Activated T-helper 1 cell treated with anti-CD3 and anti-CD28 coated beads, Interleukin-12 subunit alpha, Interleukin-12 subunit beta, Interleukin-2, Interleukin-4 antibody, amounts not matched to agents 30 ng/mL and 10 ng/mL and 1 ng/mL, durations not matched to agents 14 hours and 24 hours and 36 hours (primary cell): ENCODE measurements at regions not wholly inside any gene's neighbourhood (a gene's known extent, or its start where the extent isn't known, plus 50 kb on each side); places are given as distances from the start of the nearest gene placed in this dataset.
"Not testable (repeated sequence)": the region's sequence is repeated elsewhere in the genome, so short reads cannot be mapped to it uniquely, and the experiment has no call there.

Experiments used
- DNase-seq: peaks from one replicate; pipeline ENCODE4 v3.0.0; 2021; ENCODE audit warnings: low spot score
- H3K27ac Mint-ChIP-seq: one replicate; pipeline ENCODE4 v1.8.0; 2021; ENCODE audit warnings: mild to moderate bottlenecking, mixed read lengths
- H3K27me3 Mint-ChIP-seq: one replicate; pipeline ENCODE4 v1.8.0; 2022; ENCODE audit warnings: mild to moderate bottlenecking, moderate library complexity, mixed read lengths; ENCODE audit not compliant: insufficient read depth
- H3K36me3 Mint-ChIP-seq: one replicate; pipeline ENCODE4 v1.8.0; 2021; ENCODE audit warnings: low read depth, mixed read lengths
- H3K4me1 Mint-ChIP-seq: one replicate; pipeline ENCODE4 v1.8.0; 2021; ENCODE audit warnings: low read depth, mixed read lengths
- H3K4me3 Mint-ChIP-seq: one replicate; pipeline ENCODE4 v1.8.0; 2021; ENCODE audit warnings: mild to moderate bottlenecking, moderate library complexity, mixed read lengths
- H3K9me3 Mint-ChIP-seq: one replicate; pipeline ENCODE4 v1.8.0; 2021; ENCODE audit warnings: mixed read lengths
- intact Hi-C: fragments of 100-400 bp; cut with micrococcal nuclease; formaldehyde crosslinking; loops from one replicate; pipeline ENCODE4 v1.15.1; 2024

- Mint-ChIP-seq H3K9me3 (no peaks in the 10 kb centered on the region), H3K27ac (no peak overlapping the region), H3K27me3 (peaks cover 6% of the 10 kb centered on the region), H3K36me3 (no peaks in the 10 kb centered on the region), H3K4me1 (no peaks in the 10 kb centered on the region), H3K4me3 (no peak overlapping the region)
- intact Hi-C loops, result no loop called here
- no peak for DNase-seq
Observed at GRCh38 chr12:3417937-3418462, 73.0 kb upstream of the PRMT8 start.

DNA sequence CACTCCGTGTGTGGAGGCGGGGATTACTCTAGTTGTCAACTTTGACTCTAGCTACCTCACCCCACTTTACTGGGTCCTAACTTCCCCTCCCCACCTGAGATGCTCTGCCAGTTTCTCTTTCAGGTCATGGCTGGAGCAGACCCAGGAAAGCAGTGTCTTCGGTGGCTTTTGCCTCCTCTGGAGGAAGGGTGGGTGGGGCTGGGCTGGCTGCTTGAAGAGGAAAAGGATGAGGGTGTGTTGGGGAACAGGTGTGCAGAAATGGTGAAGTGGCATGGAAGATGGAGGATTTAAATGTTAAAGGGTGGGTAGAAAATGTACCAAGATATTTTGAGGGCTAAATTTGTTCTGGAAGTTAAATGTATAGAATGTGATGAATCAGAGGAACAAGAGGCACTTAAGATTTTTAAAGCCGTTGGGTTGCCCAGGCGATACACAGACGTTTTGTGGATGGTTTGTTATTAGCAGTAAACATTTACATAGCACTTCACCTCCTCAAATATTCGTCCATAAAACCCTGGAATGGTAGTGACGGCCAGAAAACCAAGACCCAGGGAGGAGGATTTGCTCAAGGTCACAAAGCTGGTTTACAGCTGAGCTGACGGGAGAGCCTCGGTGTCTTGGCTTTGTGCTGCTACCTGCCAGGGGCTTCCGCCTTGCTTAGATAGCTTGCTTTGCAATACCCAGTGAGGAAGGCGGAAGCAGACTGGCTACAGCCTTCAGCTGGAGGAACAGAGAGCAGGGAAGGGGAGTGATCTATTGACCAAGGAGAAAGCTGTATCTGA is 72.2 kb upstream of the PRMT8 start:
- peaks cover 6% of the 10 kb centered on the region for H3K27me3 Mint-ChIP-seq
- H3K36me3 Mint-ChIP-seq, result no peaks in the 10 kb centered on the region
- H3K4me1 Mint-ChIP-seq, result no peaks in the 10 kb centered on the region
- intact Hi-C loops, result no loop called here
- DNase-seq, result no peak
- no peak overlapping the region for H3K4me3 Mint-ChIP-seq
- H3K27ac Mint-ChIP-seq, result no peak overlapping the region
- no peaks in the 10 kb centered on the region for H3K9me3 Mint-ChIP-seq

- H3K27me3 Mint-ChIP-seq, result peaks cover 6% of the 10 kb centered on the region
- H3K36me3 Mint-ChIP-seq, result no peaks in the 10 kb centered on the region
- H3K4me1 Mint-ChIP-seq, result no peaks in the 10 kb centered on the region
- H3K27ac Mint-ChIP-seq, result no peak overlapping the region
- intact Hi-C loops, result no loop called here
- no peak for DNase-seq
- no peaks in the 10 kb centered on the region for H3K9me3 Mint-ChIP-seq
- H3K4me3 Mint-ChIP-seq, result no peak overlapping the region
Observed at GRCh38 chr12:3419558-3419957, 71.4 kb upstream of the PRMT8 start.

- no peaks in the 10 kb centered on the region for H3K4me1 Mint-ChIP-seq
- H3K4me3 Mint-ChIP-seq, result no peak overlapping the region
- no peak overlapping the region for H3K27ac Mint-ChIP-seq
- no peak for DNase-seq
- no peaks in the 10 kb centered on the region for H3K9me3 Mint-ChIP-seq
- peaks cover 6% of the 10 kb centered on the region for H3K27me3 Mint-ChIP-seq
- intact Hi-C loops, result no loop called here
- no peaks in the 10 kb centered on the region for H3K36me3 Mint-ChIP-seq
Observed at GRCh38 chr12:3420693-3421092, 70.3 kb upstream of the PRMT8 start.

DNA sequence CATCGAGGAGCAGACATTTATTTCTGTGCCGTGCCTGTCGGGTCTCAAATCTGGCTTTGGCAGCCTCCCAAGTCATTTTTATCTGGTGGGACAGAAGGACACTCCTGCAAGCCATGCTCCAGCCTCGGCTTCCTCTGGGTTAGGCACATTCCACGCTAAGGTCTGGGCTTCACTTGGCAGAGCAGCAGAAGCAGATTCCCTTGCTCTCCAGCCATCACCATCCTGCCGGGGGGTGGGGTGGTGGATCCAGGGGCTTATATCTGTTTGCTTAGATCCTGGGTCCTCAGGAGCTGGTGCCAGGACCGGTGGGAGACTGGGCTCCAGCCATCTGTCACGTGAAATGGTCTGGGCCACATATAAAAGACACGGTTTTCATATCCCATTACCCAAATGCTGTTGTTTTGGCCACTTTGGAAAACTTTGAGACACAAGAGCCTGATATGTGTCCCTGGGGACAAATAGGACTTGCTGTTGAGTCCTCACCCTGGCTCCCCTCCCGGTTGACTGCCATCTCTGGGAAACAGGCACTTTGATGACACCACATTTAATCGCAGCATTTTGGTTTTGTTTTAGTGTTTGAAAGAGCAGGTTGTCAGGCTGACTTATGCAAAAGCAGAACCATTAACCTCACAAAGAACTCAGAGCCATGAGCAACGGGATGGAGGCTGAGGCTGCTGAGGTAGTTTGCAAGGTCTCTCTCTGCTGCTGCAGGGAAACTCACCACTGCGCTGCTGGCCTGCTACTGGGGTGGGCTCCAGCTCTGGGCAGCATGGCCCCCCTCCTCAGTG is 69.6 kb upstream of the PRMT8 start:
- no peak for DNase-seq
- no peaks in the 10 kb centered on the region for H3K9me3 Mint-ChIP-seq
- H3K27ac Mint-ChIP-seq, result no peak overlapping the region
- intact Hi-C loops, result no loop called here
- H3K4me1 Mint-ChIP-seq, result no peaks in the 10 kb centered on the region
- no peak overlapping the region for H3K4me3 Mint-ChIP-seq
- H3K36me3 Mint-ChIP-seq, result no peaks in the 10 kb centered on the region
- H3K27me3 Mint-ChIP-seq, result peaks cover 6% of the 10 kb centered on the region

DNA sequence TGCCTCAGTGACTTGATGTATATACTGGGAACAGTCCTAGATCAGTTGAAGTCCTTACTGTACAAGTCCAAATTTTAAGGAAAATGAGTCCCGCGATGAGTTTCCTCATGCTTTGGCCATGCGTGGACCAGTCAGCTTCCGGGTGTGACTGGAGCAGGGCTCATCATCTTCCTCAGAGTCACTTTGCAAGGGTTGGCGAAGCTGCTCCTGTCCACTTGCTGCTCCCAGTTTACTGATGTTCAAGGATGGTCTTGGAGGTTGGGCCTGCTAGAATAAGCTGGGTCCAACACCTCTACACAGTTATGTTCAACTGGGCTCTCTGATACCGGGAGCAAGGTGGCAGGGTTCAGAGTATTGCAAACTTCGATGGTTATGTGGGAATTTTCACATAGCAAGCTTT is 66.2 kb upstream of the PRMT8 start:
- H3K9me3 Mint-ChIP-seq, DNase-seq, H3K27ac Mint-ChIP-seq, H3K36me3 Mint-ChIP-seq, H3K4me3 Mint-ChIP-seq, H3K4me1 Mint-ChIP-seq, intact Hi-C loops: not testable (repeated sequence)
- peaks cover 18% of the 10 kb centered on the region for H3K27me3 Mint-ChIP-seq

- DNase-seq, result no peak
- H3K27ac Mint-ChIP-seq, result no peak overlapping the region
- H3K4me3 Mint-ChIP-seq, result no peak overlapping the region
- H3K4me1 Mint-ChIP-seq, result peaks cover 16% of the 10 kb centered on the region
- H3K36me3 Mint-ChIP-seq, result peaks cover 11% of the 10 kb centered on the region
- peaks cover 9% of the 10 kb centered on the region for H3K9me3 Mint-ChIP-seq
- intact Hi-C loops, result no loop called here
- H3K27me3 Mint-ChIP-seq, result peaks cover 12% of the 10 kb centered on the region
Observed at GRCh38 chr12:3427956-3428355, 63.0 kb upstream of the PRMT8 start.

DNA sequence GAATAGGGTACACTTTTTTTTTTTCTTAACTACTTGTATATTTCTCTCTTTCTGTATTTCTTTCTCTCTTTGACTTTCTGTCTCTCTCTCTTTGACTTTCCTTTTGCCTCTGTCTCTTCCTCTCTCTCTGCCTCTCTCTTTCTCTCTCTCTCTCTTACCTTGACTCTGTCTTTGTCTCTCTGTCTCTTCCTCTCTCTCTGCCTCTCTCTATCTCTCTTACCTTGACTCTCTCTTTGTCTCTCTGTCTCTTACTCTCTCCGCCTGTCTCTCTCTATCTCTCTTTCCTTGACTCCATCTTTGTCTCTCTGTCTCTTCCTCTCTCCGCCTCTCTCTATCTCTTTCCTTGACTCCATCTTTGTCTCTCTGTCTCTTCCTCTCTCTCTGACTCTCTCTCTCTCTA is 62.4 kb upstream of the PRMT8 start:
- H3K4me1 Mint-ChIP-seq, result peaks cover 17% of the 10 kb centered on the region
- intact Hi-C loops, result no loop called here
- no peak overlapping the region for H3K27ac Mint-ChIP-seq
- peaks cover 12% of the 10 kb centered on the region for H3K27me3 Mint-ChIP-seq
- peaks cover 9% of the 10 kb centered on the region for H3K9me3 Mint-ChIP-seq
- no peak for DNase-seq
- peaks cover 11% of the 10 kb centered on the region for H3K36me3 Mint-ChIP-seq
- no peak overlapping the region for H3K4me3 Mint-ChIP-seq

DNA sequence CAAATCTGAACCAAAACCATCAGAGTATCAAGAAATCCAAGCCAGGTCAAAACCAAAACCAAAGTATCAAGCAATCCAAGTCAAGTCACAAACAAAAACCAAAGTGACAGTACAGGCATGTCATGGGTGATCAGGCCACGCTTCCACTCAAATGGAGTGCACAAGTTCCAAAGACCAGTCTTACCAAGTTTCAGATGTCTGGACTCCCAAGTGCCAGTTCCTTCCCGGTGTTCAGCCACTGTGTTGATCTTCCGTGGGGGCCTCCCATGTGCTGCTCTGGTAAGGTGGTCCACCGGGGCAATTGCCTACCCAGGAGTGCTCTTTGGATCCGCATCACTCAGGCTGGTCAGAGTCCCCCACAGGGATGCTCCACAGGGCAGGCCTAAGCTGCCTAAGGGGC is 61.5 kb upstream of the PRMT8 start:
- intact Hi-C loops, H3K27ac Mint-ChIP-seq, DNase-seq, H3K4me3 Mint-ChIP-seq, H3K9me3 Mint-ChIP-seq: not testable (repeated sequence)
- Mint-ChIP-seq H3K27me3 (peaks cover 12% of the 10 kb centered on the region), H3K4me1 (peaks cover 17% of the 10 kb centered on the region), H3K36me3 (peaks cover 11% of the 10 kb centered on the region)

GRCh38 chr12:3431686-3432085 is 59.3 kb upstream of the PRMT8 start:
- no peak for DNase-seq
- Mint-ChIP-seq H3K4me3 (no peak overlapping the region), H3K4me1 (peaks cover 17% of the 10 kb centered on the region), H3K27me3 (peaks cover 13% of the 10 kb centered on the region), H3K27ac (no peak overlapping the region), H3K36me3 (peaks cover 11% of the 10 kb centered on the region), H3K9me3 (peaks cover 9% of the 10 kb centered on the region)
- intact Hi-C loops, result no loop called here

DNA sequence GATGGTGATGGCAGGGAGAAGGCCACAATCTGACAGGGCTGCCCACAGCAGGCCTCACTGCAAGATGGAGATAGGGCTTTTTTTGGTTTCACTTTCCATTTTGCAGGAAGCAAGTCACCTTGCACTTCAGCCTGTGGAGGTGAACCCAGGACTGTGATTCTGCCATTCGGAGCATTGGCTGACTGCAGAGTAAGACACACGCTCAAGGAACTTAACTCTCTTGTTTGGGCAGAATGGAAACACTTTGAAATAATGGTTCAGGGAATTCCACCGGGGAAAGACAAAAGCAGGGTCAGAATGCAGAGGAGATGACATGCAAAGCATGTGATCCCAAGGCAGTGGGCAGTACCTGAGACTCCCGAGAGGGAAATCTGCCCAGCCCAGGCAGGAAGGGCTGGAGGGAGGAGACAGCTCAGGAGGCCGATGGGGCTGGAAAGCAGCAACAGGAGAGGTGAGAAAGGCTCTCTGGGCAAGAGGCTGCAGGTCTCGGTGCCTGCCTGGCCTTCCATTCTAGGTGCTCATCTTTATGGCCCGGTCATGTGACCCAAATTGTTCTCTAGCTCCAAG is 58.7 kb upstream of the PRMT8 start:
- H3K27ac Mint-ChIP-seq, result no peak overlapping the region
- intact Hi-C loops, result no loop called here
- no peak overlapping the region for H3K4me3 Mint-ChIP-seq
- peaks cover 16% of the 10 kb centered on the region for H3K27me3 Mint-ChIP-seq
- peaks cover 11% of the 10 kb centered on the region for H3K36me3 Mint-ChIP-seq
- H3K9me3 Mint-ChIP-seq, result peaks cover 9% of the 10 kb centered on the region
- peaks cover 17% of the 10 kb centered on the region for H3K4me1 Mint-ChIP-seq
- no peak for DNase-seq

DNA sequence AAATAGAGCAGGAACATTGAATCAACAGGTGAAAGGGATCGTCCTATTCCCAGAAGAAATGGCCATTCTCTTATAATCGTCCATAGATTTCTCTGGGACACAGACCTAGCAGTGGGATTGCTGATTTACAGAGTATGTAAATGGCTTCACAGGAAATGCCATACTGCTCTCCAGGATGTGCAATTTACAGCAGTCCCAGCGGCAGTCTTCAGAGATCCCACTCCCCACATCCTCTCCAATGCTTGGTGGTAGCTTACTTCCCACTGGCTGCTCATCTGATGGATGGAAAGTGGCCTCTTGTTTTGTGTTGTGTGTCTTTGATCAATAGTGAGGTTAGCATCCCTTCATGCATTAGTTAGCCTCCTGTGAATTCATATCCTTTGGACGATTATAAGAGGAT is 58.1 kb upstream of the PRMT8 start:
- no peak overlapping the region for H3K4me3 Mint-ChIP-seq
- H3K4me1 Mint-ChIP-seq, result peaks cover 17% of the 10 kb centered on the region
- intact Hi-C loops, result no loop called here
- H3K36me3 Mint-ChIP-seq, result peaks cover 11% of the 10 kb centered on the region
- peaks cover 9% of the 10 kb centered on the region for H3K9me3 Mint-ChIP-seq
- no peak for DNase-seq
- H3K27me3 Mint-ChIP-seq, result peaks cover 13% of the 10 kb centered on the region
- no peak overlapping the region for H3K27ac Mint-ChIP-seq

GRCh38 chr12:3436461-3437065 is 54.4 kb upstream of the PRMT8 start:
- Mint-ChIP-seq H3K4me1 (peaks cover 15% of the 10 kb centered on the region), H3K4me3 (no peak overlapping the region), H3K27ac (no peak overlapping the region), H3K9me3 (peaks cover 2% of the 10 kb centered on the region), H3K27me3 (peaks cover 6% of the 10 kb centered on the region), H3K36me3 (peaks cover 4% of the 10 kb centered on the region)
- no peak for DNase-seq
- intact Hi-C loops, result no loop called here
